Transverse colon (tissue), 4 donors: ENCODE measurements at regions not wholly inside any gene's neighbourhood (a gene's known extent, or its start where the extent isn't known, plus 50 kb on each side); places are given as distances from the start of the nearest gene placed in this dataset.

Experiments
- DNase-seq: peaks from one replicate; pipeline ENCODE4 v3.0.0-alpha.2; 2019
- H3K27ac ChIP-seq, 4 donors: fragments of 200-600 bp; sonication (generic); 2 replicates each; pipeline ENCODE4 v1.5.1; 2016 to 2018; ENCODE audit warnings: inconsistent platforms in 4 of 4
- H3K27me3 ChIP-seq: fragments of 200-600 bp; sonication (generic); 2 replicates; pipeline ENCODE4 v1.5.1; 2017; ENCODE audit warnings: inconsistent platforms
- H3K36me3 ChIP-seq, 4 donors: fragments of 200-600 bp; sonication (generic); 2 replicates each; pipeline ENCODE4 v1.5.1; 2017 to 2019; ENCODE audit warnings: inconsistent platforms in 4 of 4
- H3K4me1 ChIP-seq, 4 donors: fragments of 200-600 bp; sonication (generic); 2 replicates each; pipeline ENCODE4 v1.5.1; 2017 to 2020; ENCODE audit warnings: inconsistent platforms in 4 of 4
- H3K4me3 ChIP-seq, 4 donors: fragments of 200-600 bp; sonication (generic); 1 replicate in 1 of 4; 2 replicates in 3 of 4; pipeline versions ENCODE4 v1.5.1 to v1.6.1; 2017 to 2019; ENCODE audit warnings: inconsistent platforms in 4 of 4
- H3K9me3 ChIP-seq, 2 donors: fragments of 200-600 bp; sonication (generic); 2 replicates each; pipeline ENCODE4 v1.5.1; 2017 to 2019; ENCODE audit warnings: inconsistent platforms in 2 of 2
- CTCF ChIP-seq, 5 experiments: fragments of 200-600 bp in 3 of 5; fragments of 450-650 bp in 2 of 5; sonication (generic) in 3 of 5; IDR thresholded peaks; 1 replicate in 2 of 5; 2 replicates in 3 of 5; pipeline ENCODE4 v1.5.1; 2016 to 2017; ENCODE audit warnings: antibody characterized with exemption in 5 of 5, inconsistent platforms in 3 of 5, mild to moderate bottlenecking in 2 of 5, moderate library complexity in 1 of 5
- EP300 ChIP-seq: sonication (generic); formaldehyde crosslinking; IDR thresholded peaks from one replicate; pipeline ENCODE4 v1.6.1; 2017; ENCODE audit warnings: antibody characterized with exemption, low read depth
- POLR2A ChIP-seq: fragments of 450-650 bp; IDR thresholded peaks from one replicate; pipeline ENCODE4 v1.6.1; 2016; ENCODE audit warnings: antibody characterized with exemption, mild to moderate bottlenecking, moderate library complexity
- POLR2AphosphoS5 ChIP-seq, 3 donors: sonication (generic); formaldehyde crosslinking; IDR thresholded peaks; one replicate each; pipeline ENCODE4 v1.6.1; 2016; ENCODE audit warnings: antibody characterized with exemption in 3 of 3
- WGBS, 2 donors: methylation state at CpG; one replicate each; pipeline ENCODE4 v1.1.5; 2018; ENCODE audit warnings: low coverage in 1 of 2; 5-methylcytosine and 5-hydroxymethylcytosine counted together
- in situ Hi-C, 4 donors: fragments of 200-750 bp; cut with MboI; loops; one replicate each; pipeline versions ENCODE4 v1.15.0 to v1.15.1; 2017; ENCODE audit warnings: low sequenced_read_pairs in 3 of 4, low pct_ligation_motif_present in 1 of 4, low pct_unique_long_range_greater_than_20kb in 1 of 4
- intact Hi-C: fragments of 100-400 bp; cut with DNase I; formaldehyde crosslinking; loops from one replicate; pipeline ENCODE4 v1.15.1; 2023; ENCODE audit warnings: low total_unique reads

- TF ChIP-seq EP300 (no peak), POLR2A (no peak), POLR2AphosphoS5 (IDR thresholded peaks at IDR 0.05) (no peak), CTCF (IDR thresholded peaks at IDR 0.05) (no peak)
- Histone ChIP-seq H3K9me3 (peaks cover 11 to 13% of the 10 kb centered on the region in 2 donors), H3K27me3 (peaks cover 4% of the 10 kb centered on the region), H3K4me3 (no peak overlapping the region), H3K27ac (no peak overlapping the region), H3K4me1 (no peaks in the 10 kb centered on the region), H3K36me3 (no peaks in the 10 kb centered on the region)
- intact Hi-C loops = no loop called here
- DNase-seq = no peak
- WGBS, 2 donors = 69 to 83% methylated on average over 2 to 10 of the region's 10 CpGs
- in situ Hi-C loops = no loop called here
Observed at GRCh38 chr22:47324435-47324990, 562.1 kb downstream of the TBC1D22A start.

- no peak overlapping the region for H3K27ac ChIP-seq
- no peaks in the 10 kb centered on the region for H3K36me3 ChIP-seq
- DNase-seq = no peak
- peaks cover 11 to 13% of the 10 kb centered on the region in 2 donors for H3K9me3 ChIP-seq
- no peak for TF ChIP-seq EP300
- TF ChIP-seq POLR2A = no peak
- TF ChIP-seq POLR2AphosphoS5 (IDR thresholded peaks at IDR 0.05) = no peak
- TF ChIP-seq CTCF (IDR thresholded peaks at IDR 0.05) = no peak
- intact Hi-C loops (no loop called here), in situ Hi-C loops (no loop called here)
- no peak overlapping the region for H3K4me3 ChIP-seq
- H3K27me3 ChIP-seq = peaks cover 13% of the 10 kb centered on the region
- H3K4me1 ChIP-seq = no peaks in the 10 kb centered on the region
- 80% methylated on average over 6 of the region's 6 CpGs for WGBS, 2 donors
Observed at GRCh38 chr22:47323518-47323917, 561.1 kb downstream of the TBC1D22A start.

- no peaks in the 10 kb centered on the region for H3K4me1 ChIP-seq
- H3K9me3 ChIP-seq = peaks cover 11 to 13% of the 10 kb centered on the region in 2 donors
- 59% methylated on average over 7 of the region's 7 CpGs; no CpG with 5 or more reads in 1 of the 2 donors for WGBS, 2 donors
- peaks cover 16% of the 10 kb centered on the region for H3K27me3 ChIP-seq
- no peak for DNase-seq
- no peak overlapping the region for H3K27ac ChIP-seq
- H3K4me3 ChIP-seq = no peak overlapping the region
- in situ Hi-C loops (no loop called here), intact Hi-C loops (no loop called here)
- TF ChIP-seq POLR2AphosphoS5 (IDR thresholded peaks at IDR 0.05) (no peak), POLR2A (no peak), EP300 (no peak), CTCF (IDR thresholded peaks at IDR 0.05) (no peak)
- H3K36me3 ChIP-seq = no peaks in the 10 kb centered on the region
Observed at GRCh38 chr22:47322854-47323253, 560.4 kb downstream of the TBC1D22A start.

DNA sequence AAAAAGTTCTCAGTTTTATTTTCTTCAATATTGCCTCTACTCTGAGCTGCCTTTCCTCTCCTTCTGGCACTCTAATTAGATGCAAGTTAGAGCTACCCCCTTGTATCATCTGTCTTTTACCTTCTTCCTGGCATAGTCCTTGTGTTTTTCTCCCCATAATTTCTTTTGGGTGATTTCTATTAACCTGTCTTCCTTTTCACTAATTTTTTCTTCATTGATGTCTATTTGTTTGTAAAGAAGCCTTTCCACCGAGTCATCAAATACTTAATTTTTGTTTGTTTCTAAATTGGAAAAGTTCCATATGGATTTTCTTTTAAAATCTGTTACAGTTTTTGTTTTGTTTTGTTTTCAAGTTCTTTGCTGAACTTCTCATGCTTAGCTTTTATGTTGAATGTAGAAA is 558.1 kb downstream of the TBC1D22A start:
- Histone ChIP-seq H3K4me1 (no peaks in the 10 kb centered on the region), H3K27me3 (peaks cover 31% of the 10 kb centered on the region), H3K9me3 (peaks cover 11 to 13% of the 10 kb centered on the region in 2 donors), H3K27ac (no peak overlapping the region), H3K36me3 (no peaks in the 10 kb centered on the region), H3K4me3 (no peak overlapping the region)
- intact Hi-C loops = no loop called here
- no peak for TF ChIP-seq POLR2A
- WGBS, 2 donors = 83 to 88% methylated on average over 1 of the region's 1 CpG
- no peak for DNase-seq
- in situ Hi-C loops = no loop called here
